LoVo (cell line): ENCODE measurements at regions not wholly inside any gene's neighbourhood (a gene's known extent, or its start where the extent isn't known, plus 50 kb on each side); places are given as distances from the start of the nearest gene placed in this dataset.
A peak's percentile ranks its signal among the peaks of the same experiment; 100 is the strongest.

Experiments
- DNase-seq: peaks from one replicate; pipeline ENCODE4 v3.0.0-alpha.2; 2016; ENCODE audit warnings: low spot score

GRCh38 chr20:59403261-59403961 is 103.0 kb downstream of the EDN3 start:
- DNase-seq, result peak; percentile 15

GRCh38 chr20:59403962-59404314 is 103.5 kb downstream of the EDN3 start:
- no peak for DNase-seq

GRCh38 chr20:59404749-59405148 is 104.3 kb downstream of the EDN3 start:
- DNase-seq, result no peak

GRCh38 chr20:59405226-59406200 is 105.1 kb downstream of the EDN3 start:
- DNase-seq, result no peak

- DNase-seq, result no peak
Measured at GRCh38 chr20:59406446-59406845, 106.0 kb downstream of the EDN3 start.

- no peak for DNase-seq
Measured at GRCh38 chr20:59411170-59411569, 110.8 kb downstream of the EDN3 start.

- no peak for DNase-seq
Measured at GRCh38 chr20:59411589-59411988, 111.2 kb downstream of the EDN3 start.

- DNase-seq, result no peak
Measured at GRCh38 chr20:59412181-59412580, 111.8 kb downstream of the EDN3 start.

GRCh38 chr20:59412875-59413284 is 112.5 kb downstream of the EDN3 start:
- no peak for DNase-seq

- DNase-seq, result no peak
Measured at GRCh38 chr20:59413326-59413865, 113.0 kb downstream of the EDN3 start.

GRCh38 chr20:59414936-59415623 is 114.7 kb downstream of the EDN3 start:
- DNase-seq, result no peak

GRCh38 chr20:59416916-59417315 is 116.5 kb downstream of the EDN3 start:
- no peak for DNase-seq

- no peak for DNase-seq
Measured at GRCh38 chr20:59421089-59421488, 120.7 kb downstream of the EDN3 start.

- no peak for DNase-seq
Measured at GRCh38 chr20:59421920-59422637, 121.7 kb downstream of the EDN3 start.

GRCh38 chr20:59422872-59423544 is 122.6 kb downstream of the EDN3 start:
- no peak for DNase-seq

- no peak for DNase-seq
Measured at GRCh38 chr20:59424976-59425375, 124.6 kb downstream of the EDN3 start.

- DNase-seq, result no peak
Measured at GRCh38 chr20:59425572-59425971, 125.2 kb downstream of the EDN3 start.

GRCh38 chr20:59428006-59428405 is 127.6 kb downstream of the EDN3 start:
- DNase-seq, result no peak

GRCh38 chr20:59428441-59429205 is 128.2 kb downstream of the EDN3 start:
- no peak for DNase-seq

- DNase-seq, result no peak
Measured at GRCh38 chr20:59429396-59429795, 129.0 kb downstream of the EDN3 start.
